ENCODE measurements at regions not wholly inside any gene's neighbourhood (a gene's known extent, or its start where the extent isn't known, plus 50 kb on each side); places are given as distances from the start of the nearest gene placed in this dataset.
"Not testable (repeated sequence)": the region's sequence is repeated elsewhere in the genome, so short reads cannot be mapped to it uniquely, and the experiment has no call there.

DNA sequence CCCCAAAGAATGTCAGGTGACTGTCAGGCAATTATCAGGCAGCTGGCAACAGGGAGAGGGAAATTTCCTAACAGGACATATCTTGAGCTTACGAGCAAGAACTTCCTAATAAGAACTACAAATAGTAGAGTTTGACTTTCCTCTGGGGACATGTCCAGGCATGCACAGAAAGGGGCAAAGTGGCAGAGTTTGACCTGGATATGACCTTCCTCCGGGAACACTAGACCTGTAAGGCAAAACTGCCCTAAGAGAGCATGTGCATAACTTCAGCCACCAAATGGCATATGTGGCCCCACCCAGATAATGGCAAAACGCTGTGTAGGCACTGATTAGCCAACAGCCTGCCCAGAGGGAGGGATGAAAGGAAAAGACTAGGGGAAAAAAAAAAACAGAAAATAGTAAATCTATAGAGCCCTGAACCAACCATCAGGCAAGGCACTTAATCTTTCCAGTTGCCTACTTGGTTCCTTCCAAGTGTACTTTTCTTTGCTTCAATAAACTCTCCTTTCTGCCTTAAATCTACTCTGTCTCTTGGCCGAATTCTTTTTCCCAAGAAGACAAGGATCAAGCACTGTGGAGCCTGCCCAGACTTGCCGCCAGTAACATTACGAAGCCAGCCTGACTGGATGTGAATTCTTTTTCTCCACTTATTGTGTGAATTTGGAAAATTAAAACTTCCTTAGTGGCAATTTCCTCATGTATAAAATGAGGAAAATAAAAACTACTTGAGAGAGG, 164.1 kb downstream of the SPTSSA start:
- DNase-seq = no peak

DNA sequence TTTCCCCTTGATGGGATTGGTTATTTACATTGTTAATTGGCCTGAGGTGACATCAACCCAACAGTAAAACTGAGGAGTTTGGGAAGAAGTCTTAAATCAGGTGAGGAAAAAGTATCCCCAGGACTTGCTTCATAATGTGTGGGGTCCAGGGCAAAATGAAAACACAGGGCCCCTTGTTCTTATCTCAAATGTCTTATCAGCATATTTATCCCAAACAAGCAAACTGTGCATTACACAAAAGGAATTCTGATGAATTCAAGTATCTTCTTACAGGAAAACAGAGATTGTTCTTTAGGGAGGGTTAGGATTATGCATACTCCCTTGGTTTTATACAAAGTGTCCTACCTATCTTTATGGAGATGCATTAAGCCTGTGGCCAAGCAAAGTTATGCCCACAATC, 178.4 kb downstream of the SPTSSA start:
- DNase-seq = no peak

DNA sequence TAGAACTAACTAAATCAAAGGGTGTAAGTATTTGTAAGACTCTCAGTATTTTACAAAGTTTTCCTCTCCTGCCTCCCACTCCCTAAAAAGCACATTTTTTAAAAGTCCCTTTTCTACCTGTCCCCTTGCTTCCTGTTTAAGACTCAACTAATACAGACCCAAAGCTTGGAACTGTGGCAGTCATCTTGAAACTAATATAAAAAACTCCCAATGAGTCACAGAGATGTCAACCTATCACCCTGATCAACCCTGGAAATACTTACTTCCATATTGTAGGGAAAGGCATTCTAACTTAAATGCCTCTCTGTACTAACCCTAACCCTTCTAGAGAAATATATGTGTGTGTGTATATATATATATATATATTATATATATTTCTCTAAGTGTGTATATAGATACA, 184.8 kb downstream of the SPTSSA start:
- DNase-seq = no peak

DNA sequence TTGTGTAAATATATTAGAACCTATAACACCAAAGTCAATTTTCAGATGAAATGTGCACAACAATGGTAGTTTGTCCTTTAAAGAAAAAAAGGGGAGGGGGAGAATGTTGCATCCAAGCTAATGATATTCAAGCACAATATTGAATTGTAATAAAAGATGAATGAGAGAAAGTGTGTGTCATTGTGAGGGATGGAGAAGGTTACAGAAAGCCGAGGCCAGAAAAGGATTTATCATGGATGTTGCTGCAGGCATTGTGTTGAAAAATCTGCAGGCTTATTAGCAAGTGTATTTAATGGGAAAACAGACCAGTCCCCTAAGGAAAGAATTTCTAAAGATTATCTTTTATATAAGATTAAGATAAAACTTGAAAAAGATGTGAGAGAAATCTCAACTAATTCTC, 186.5 kb downstream of the SPTSSA start:
- no peak for DNase-seq

DNA sequence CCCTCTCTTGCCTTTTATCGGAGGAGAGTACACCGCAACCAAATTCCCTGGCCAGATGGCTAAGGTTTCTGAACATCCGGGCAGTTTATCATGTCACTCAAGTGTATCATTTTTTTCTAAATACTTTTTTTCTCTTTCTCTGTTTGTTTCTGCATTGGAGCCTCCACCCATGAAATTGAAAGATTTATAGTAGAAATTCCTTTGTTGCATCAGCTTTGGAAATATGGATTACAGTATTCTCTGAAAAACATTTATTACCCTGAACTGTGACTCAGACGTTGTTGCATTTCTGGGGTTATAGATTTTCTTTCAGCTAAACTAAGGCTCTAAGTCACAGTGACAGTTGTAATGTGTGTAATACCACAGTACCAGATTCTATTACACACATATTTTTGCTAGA, 187.0 kb downstream of the SPTSSA start:
- DNase-seq = no peak

DNA sequence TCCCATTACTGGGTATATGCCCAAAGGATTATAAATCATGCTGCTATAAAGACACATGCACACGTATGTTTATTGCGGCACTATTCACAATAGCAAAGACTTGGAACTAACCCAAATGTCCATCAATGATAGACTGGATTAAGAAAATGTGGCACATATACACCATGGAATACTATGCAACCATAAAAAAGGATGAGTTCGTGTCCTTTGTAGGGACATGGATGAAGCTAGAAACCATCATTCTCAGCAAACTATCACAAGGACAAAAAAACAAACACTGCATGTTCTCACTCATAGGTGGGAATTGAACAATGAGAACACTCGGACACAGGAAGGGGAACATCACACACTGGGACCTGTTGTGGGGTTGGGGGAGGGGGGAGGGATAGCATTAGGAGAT, 188.3 kb downstream of the SPTSSA start:
- not testable (repeated sequence) for DNase-seq

DNA sequence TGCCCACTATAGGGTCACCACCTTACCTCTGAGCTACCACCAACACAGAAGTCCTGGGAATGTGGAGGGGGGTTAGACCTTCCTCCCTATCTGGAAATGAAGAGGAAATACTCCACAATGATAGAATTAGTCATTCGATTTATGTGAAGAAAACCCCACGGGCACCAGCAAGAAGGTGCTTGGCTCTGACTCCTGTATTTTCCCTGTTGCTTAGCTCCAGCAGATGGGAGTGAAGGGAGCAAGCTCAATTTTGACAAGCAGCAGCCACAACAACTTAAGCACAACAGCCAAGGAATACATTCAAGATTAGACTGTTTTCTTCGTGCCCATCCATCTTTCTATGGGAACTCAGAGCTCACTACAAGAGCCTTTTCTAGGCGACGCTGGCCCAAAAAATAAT, 191.7 kb downstream of the SPTSSA start:
- DNase-seq = no peak

DNA sequence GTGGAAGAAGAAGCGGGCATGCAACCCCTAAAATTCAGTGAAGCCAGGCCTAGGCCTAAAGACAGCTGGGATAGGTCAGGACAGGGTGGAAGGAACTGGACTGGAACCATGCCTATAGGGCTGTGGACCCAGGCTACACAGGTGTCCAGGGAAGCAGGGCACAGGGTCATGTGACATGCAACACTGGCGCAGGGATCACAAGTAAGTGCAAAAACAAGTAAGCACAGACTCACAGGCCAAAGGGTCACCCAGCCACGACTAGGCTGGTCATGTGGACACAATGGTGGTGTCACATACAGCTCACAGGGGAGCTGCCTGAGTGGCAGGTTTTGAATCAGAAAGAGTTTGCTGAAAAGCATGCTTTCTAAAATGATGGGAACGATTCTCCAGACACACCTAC, 195.7 kb downstream of the SPTSSA start:
- DNase-seq = no peak

DNA sequence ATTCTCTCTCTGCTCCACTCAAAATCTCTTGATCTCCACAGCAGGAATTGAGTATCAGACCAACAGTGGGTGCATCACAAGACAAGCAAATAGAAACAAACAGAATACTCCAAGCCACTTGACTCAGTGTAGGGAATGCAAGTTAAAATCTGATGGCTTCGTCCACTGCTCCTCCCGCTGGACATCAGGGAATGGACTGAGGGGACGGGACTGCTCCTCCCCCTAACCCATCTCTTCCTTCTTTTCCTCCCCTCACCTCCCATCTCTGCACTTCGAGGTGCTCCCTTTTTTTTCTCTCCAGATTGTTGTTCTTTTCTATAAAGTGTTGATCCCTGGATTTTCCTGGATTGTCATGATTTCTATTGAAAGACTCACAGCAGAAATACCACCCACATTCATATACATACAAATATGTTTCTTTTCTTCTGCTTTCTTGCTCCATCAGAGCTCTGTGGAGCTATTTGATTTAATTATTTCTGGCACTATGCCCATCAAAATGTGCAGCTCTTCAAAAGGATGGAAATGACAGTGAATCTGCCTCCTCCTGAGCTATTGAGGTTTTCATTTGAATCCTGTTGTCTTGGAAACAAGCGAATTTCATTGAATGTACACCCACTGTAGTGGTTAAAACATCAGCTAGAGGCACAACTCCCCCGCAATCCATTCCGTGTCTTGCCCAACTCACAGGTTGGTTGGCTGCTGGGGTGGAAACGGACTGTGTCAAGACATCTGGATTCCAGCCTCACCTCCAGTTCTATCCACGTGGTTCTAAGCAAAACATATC, 199.7 kb downstream of the SPTSSA start:
- DNase-seq = no peak

DNA sequence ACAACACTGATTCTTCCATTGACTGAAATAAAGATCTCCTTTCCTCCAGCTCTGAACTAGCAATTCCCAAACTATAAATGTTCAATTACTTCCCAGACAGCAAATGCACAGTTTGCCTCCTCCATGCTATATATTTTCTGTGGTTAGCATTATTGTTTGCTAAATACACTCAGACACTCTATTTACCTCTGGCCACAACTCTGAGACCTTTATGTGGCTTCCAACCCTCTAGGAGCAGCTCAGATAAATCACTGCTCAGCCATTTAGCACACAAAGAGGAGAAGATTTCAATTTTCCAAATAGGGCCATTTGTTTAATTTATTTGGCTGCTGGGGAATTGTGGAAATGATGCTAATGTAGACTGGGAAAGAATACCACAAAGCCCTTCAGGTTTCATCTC, 202.0 kb downstream of the SPTSSA start:
- DNase-seq = no peak

DNA sequence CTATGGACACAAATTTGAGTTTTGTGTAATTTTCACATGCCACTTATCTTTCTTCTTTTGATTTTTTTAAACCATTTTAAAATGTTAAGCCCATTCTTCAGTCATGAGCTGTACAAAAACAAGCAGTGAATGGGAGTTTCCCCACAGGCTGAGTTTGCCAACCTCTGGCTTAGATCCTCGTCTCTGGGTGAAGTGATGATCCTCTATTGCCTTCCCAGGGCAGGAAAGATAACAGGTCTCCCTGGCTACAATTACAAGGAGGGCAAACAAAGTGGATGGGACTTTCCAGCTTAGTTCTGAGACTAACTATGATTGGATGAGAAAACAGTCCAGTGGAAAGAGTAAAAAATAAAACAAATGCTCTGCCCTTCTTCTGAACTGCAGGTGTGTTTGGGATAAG, 203.7 kb downstream of the SPTSSA start:
- DNase-seq = no peak

DNA sequence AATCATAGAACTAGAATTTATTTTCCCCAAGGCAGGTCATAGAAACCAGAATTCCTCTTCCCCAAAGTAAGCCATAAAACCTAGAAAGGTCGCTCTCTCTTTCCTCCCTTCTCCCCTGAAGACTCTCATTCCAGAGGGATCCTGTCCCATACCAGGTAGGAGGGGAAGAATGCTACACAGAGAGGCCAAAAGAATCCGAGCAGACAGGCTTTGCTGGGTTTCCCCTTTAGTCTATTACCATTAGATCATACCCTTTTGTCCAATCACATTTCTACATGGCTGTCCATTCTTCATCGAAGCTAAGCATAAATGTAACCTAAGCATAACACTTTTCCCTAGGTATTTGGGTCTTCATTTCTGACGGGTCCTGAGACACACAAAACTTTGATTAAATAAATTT, 204.5 kb downstream of the SPTSSA start:
- no peak for DNase-seq

DNA sequence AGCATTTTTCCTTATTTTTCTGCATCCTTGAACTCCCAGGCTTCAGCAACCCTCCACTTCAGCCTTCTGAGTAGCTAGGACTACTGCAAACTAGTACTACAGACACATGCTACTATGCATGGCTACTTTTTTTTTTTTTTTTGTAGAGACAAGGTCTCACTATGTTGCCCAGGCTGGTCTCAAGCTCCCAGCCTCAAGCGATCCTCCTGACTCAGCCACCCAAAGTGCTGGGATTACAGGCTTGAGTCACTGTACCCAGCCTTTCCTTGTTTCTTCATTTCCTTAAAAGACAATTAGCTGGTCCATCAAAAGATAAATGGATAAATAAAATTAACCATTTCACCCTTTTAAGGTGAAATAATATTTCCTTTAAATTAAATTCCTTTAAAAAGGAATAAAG, 205.8 kb downstream of the SPTSSA start:
- no peak for DNase-seq

DNA sequence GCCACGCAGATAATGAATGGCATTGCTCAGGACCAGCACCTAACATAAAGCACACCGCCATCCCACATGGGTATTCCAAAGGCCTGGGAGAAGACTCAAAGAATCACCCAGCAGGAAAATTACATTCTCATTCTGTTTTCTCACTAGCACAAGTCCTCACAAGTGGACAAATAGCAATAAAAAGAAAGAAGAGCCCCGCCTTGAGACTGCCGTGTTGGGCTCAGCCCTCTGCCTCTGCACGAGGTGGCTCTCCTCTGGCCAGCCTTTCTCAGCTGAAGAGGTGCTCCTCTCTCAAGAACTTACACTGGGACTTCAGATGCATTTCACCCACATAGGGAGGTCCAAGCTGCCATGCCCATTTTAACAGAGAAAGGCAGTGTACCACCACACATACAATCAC, 207.5 kb downstream of the SPTSSA start:
- DNase-seq = no peak

DNA sequence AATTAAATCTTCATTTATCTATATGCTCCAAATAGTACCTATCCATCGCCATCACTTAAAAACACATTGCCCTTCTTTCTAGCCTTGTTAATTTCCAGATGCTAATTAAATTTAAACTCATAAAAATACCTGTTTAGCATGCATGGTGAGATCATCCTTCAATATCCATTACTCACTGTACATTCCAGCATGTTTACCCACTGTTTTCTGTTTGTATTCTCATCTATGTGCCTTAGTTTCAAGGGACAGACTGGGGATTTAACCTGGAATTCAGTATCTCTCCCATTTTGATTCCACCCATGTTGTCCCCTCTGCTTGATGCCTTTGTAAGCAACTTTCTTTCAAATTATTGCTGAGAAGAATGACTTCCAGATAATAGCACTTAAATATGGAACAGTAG, 208.0 kb downstream of the SPTSSA start:
- no peak for DNase-seq

DNA sequence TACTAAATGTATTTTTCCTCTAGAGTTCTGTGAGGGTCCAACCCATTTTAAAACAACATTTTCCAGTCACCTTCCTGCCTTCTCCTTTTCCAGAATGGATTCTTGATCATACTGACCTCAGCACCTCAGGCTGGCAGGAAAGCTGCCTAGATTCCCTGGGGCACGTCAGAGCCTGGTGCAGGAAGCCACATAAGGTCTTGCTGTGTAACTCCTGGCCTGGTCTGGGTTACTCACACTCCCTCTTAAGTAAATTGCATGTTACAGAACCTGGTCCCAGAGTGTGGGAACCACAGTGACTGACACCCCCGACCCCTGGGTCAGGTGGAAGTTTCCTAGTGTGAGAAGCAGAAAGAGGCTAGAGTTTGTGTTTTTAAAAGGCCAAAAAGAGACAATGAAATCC, 209.8 kb downstream of the SPTSSA start:
- DNase-seq = no peak

DNA sequence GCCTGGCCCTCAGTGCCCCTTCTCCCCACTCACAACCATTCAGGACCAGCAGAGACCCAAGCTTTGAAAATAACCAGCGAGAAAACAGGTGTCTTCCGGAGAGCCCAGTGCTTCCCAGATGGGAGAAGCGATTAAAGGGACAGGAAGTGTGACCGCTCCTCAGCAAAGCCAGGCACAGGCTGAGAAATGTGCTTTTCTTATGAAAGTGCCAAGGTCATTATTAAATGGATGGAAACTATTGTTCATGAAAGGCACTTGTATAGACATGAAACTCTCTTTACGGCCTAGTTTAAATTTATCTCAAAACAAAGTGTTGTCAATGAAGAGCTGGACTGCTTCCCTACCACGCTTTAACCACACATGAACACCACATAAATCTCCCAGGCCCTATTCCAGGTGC, 210.4 kb downstream of the SPTSSA start:
- no peak for DNase-seq

DNA sequence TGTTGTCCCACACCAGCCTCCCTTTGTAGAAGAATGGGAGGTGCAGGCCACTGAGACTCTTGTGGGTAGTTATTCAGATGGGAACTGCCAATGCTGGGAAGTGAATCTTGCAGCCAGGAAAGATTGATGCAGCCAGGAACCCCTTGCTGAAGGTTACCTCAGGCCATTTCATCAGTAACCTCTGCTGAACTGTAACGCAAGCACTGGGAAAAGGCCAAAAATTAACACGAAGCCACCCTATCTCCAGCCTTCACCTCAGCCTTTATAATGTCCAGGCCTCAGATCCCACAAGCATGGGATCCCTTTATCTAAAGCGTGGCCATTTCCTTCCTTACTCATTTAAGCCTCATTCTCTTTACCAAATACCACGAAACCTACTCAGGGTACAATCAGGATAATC, 211.1 kb downstream of the SPTSSA start:
- DNase-seq = no peak

DNA sequence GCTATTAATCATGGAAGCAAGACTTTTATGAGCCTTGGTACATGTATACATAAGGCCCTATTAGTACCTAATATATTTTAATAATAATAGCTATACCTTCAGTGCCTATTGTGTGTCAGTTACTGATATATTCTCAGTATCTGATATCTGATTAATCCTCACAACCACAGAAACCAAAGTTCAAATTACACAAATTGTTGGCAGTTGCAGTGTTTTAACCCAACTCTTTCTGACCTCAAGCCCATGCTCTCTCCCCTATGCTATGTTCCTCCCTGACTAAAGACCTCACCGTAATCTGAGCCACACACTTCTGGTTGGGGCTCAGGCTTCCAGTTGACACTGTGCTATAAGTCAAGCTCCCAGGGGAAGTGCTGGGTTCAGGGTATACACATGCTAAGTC, 214.4 kb downstream of the SPTSSA start:
- no peak for DNase-seq

DNA sequence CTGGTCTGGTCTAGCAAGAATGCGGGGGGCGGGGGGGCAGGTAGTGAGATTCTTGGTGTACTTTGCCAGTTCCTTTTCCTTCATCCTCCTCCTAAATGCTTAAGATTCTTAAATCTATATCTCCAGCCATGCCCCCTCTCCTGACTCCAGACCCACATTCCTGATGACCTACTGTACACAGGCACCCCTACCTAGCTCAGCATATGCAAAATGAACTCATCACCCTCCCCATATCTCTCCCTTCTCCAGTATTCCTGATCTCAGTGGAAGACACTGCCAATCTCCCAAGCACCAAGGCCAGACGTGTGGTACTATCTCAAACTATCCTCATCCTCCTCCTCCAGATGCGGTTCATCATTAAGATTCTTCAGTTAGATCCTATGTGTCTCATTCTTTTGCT, 215.8 kb downstream of the SPTSSA start:
- DNase-seq = no peak

DNA sequence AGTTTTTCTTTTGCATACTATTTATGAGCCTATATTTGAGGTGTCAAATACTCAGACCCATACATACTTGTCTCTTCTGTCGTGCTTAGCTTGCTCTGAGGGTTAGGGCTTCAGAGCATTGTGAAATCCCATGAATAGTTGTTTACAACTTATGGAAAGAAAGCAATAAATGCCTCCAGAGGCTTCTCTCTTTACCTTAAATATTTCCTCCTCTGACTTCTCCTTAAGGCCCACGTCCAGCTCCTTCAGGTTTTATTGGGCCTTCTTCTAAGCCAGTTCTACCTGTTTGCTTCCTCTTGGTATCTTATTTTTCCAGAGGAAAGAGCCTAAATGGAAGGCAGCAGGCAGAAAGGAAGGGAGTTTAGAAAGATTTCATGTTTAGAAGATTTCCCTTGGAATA, 218.6 kb downstream of the SPTSSA start:
- no peak for DNase-seq

DNA sequence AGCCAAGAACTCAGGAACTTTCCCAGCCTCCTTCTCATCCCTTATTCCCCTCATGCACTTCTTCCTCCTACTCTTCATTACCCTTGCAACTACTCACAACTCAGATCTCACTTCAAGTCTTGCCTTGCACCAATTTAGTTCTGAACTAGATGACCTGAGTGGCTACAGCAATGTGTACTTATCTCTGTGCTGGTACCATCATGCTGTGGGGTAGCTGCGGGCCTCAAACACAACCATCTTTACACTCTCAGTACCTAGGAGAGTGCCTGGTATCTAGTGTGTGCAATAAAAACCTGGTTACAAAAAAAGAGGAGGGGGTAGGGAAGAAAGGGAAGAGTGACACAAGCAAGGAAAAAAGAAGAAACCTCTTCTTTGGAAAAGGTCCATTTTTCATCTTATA, 219.0 kb downstream of the SPTSSA start:
- DNase-seq = no peak

DNA sequence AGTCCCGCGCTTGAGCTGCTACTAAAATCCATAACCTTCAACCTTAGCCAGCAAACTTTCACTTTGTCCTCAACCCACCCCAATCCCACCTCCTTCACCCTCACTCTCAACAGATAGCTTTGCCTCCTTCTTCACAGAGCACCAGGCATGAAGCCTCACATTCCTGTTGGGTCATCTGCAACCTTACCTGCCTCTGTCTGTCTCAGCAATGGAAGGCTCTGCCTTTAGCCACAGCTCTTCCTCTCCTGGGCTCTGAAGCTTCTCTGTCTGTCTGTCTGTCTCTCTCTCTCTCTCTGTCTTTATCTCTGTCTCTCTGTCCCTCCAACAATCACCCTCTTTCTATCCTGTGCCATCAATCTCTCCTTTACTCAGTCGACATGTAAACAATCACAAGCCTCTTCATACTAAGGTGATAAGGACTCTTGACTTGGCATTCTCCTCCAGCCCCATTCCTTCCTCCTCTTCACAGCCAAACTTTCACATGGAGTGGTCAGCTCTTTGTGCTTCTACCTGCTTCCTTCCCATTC, 220.8 kb downstream of the SPTSSA start:
- DNase-seq = no peak

DNA sequence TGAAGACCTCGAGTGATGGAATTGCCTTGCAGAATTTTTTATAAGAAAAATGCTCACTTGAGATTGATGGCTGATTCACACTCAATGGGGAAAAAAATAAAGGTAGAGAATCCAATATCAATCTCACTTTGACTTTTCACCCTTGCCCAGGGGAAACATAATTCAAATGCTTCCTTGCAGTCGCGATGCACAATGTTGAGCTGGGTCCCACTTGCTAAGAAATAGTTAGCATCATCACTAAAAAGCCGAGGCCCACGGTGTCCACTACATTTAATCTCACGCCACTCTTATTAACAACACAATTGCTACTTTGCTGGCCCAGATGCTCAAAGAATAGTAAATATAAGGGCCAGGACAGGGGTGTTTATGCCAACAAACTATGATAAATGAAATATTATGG, 223.4 kb downstream of the SPTSSA start:
- DNase-seq = no peak

DNA sequence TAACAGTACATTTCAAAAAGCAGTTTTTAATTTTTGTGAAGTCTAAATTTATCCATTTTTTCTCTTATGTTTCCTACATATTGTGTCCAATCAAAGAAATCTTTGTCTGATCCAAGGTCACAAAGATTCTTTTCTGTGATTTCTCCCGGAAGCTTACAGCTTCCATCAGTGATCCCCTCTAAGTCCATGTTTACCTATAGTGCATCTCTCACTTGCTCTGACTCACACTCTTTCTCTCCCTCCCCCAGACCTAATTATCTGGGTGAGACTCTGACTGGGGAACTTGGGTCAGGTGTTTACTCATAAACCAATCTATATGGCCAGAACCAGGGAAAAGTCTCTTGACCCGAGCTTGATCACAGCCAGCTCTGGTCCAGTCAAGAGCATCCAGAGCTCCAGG, 224.4 kb downstream of the SPTSSA start:
- DNase-seq = no peak
